ENCODE measurements at regions not wholly inside any gene's neighbourhood (a gene's known extent, or its start where the extent isn't known, plus 50 kb on each side); places are given as distances from the start of the nearest gene placed in this dataset.

DNA sequence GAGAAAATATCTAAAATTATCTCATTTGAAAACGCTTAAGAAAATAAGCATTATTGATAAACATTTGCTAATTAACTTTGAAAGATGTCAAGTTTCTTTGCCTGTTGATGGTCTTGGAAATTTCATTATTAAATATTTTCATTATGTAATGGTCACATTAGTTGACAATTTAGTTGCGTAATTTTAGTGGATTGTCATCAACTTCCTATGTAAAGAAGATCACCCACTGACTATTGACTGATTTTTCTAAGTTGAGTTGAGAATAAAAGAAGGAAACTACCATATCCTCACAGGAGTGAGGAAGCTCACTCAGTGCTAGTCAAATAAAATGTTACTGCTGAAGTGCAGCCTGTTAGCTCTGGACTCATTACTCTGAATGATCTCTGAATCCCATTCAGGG, 79.9 kb upstream of the LY86 start:
- TF ChIP-seq POLR2A (IDR thresholded peaks at IDR 0.05; ENCODE audit: low read depth, low read length) (no peak), EZH2 (IDR thresholded peaks at IDR 0.05; ENCODE audit: borderline replicate concordance, low read depth, low read length, severe bottlenecking) (no peak), MYC (IDR thresholded peaks at IDR 0.05; ENCODE audit: low read depth, low read length) (no peak), GATA2 (IDR thresholded peaks at IDR 0.05; ENCODE audit: insufficient read depth, insufficient read length, low read depth, low read length) (no peak), JUN (IDR thresholded peaks at IDR 0.05; ENCODE audit: borderline replicate concordance, insufficient read depth, insufficient read length, low read depth) (no peak)
- TF ChIP-seq, protein P1, sequence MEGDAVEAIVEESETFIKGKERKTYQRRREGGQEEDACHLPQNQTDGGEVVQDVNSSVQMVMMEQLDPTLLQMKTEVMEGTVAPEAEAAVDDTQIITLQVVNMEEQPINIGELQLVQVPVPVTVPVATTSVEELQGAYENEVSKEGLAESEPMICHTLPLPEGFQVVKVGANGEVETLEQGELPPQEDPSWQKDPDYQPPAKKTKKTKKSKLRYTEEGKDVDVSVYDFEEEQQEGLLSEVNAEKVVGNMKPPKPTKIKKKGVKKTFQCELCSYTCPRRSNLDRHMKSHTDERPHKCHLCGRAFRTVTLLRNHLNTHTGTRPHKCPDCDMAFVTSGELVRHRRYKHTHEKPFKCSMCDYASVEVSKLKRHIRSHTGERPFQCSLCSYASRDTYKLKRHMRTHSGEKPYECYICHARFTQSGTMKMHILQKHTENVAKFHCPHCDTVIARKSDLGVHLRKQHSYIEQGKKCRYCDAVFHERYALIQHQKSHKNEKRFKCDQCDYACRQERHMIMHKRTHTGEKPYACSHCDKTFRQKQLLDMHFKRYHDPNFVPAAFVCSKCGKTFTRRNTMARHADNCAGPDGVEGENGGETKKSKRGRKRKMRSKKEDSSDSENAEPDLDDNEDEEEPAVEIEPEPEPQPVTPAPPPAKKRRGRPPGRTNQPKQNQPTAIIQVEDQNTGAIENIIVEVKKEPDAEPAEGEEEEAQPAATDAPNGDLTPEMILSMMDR (IDR thresholded peaks at IDR 0.05; ENCODE audit: extremely low read depth in 1 of 2, insufficient read depth in 1 of 2, low read depth in 1 of 2, low read length in 2 of 2): no peak
- TF ChIP-seq, protein P2, sequence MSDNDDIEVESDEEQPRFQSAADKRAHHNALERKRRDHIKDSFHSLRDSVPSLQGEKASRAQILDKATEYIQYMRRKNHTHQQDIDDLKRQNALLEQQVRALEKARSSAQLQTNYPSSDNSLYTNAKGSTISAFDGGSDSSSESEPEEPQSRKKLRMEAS (IDR thresholded peaks at IDR 0.05; ENCODE audit: insufficient read depth, insufficient read length): no peak

Data from endothelial cell of umbilical vein (primary cell).